M059J (cell line): ENCODE measurements at regions not wholly inside any gene's neighbourhood (a gene's known extent, or its start where the extent isn't known, plus 50 kb on each side); places are given as distances from the start of the nearest gene placed in this dataset.

Source experiments
- DNase-seq: peaks from one replicate; pipeline ENCODE4 v3.0.0-alpha.2; 2012; ENCODE audit warnings: low read depth

DNA sequence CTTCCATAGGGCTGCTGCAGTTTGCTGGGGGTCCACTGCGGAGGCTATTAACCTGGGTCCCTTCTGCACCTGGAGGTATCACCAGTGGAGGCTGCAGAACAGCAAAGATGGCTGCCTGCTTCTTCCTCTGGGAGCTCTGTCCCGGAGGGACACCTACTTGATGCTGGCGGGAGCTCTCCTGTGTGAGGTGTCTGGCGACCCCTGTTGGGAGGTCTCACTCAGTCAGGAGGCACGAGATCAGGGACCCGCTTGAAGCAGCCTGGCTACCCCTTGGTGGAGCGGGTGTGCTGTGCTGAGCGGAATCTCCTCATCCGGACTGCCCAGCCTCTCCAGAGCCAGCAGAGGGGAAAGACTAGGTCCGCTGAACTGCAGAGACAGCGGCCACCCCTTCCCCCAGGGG lies 56.0 kb upstream of the CTXND1 start:
- DNase-seq, result peak; percentile 5

DNA sequence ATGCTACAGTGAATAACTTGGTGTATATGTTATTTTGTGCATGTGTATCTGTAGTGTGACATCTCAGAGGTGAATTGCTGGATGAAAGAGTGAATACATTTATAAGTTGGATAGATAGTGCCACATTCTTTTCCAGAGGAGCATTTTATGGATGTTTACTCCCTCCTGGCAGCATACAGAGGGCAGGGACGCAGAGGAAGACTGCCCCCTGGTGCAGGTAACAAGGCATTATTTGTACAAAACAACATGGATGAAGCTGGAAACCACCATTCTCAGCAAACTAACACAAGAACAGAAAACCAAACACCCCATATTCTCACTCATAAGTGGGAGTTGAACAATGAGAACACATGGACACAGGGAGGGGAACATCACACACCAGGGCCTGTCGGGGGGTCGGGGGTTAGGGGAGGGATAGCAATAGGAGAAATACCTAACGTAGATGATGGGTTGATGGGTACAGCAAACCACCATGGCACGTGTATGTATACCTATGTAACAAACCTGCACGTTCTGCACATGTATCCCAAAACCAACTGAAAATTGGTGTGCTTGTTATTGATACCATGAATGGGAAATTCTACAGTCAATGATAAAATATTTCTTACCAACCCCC lies 57.9 kb upstream of the CTXND1 start:
- DNase-seq, result peak; percentile 12

- DNase-seq, result peak; percentile 21
These were observed 58.8 kb upstream of the CTXND1 start for GRCh38 chr15:80310776-80311175.

GRCh38 chr15:80315289-80315987 lies 63.4 kb upstream of the CTXND1 start:
- no peak for DNase-seq

DNA sequence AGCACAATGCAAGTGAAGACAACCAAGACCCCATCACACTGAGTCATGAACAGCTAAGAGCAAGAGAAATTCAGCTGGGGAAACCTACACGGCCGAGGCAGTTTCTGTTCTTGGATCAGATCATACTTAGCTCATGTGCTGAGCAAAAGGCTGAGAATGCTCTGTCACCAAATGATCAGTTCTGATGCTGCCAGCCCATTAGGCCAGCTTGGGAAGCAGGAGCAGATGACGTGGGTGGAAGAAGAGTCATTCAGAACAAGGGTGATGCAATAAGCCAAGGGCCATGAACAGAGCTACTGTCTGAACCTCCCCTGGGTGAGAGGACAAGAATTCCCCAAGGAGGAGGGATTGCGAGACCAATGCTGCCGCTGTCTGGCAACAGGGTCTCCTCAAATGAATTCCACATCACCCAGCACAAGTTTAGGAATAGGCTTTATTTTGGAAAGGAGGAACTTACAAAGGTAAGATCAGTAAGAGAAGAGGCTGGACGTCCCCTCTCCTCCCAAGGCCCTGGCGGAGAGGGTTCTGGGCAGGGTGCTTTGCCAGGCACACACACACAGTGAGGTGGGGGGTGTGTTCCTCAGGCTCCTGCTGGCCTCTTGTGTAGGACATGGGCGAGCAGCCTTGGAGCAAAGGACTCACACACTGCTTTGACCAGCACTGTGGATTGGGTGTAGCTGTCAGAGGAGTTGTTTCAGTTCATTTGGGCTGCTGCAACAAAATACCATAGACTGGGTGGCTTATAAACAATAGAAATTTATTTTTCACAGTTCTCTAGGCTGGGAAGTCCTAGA lies 65.6 kb upstream of the CTXND1 start:
- DNase-seq, result peak; percentile 58

- DNase-seq, result no peak
These were observed 69.8 kb upstream of the CTXND1 start for GRCh38 chr15:80321853-80322252.

- no peak for DNase-seq
These were observed 71.3 kb upstream of the CTXND1 start for GRCh38 chr15:80323285-80323684.

- DNase-seq, result no peak
These were observed 72.6 kb upstream of the CTXND1 start for GRCh38 chr15:80324545-80325080.

GRCh38 chr15:80325206-80325605 lies 73.2 kb upstream of the CTXND1 start:
- peak; percentile 24 for DNase-seq

GRCh38 chr15:80326270-80326669 lies 74.3 kb upstream of the CTXND1 start:
- DNase-seq, result no peak

- DNase-seq, result no peak
These were observed 75.7 kb upstream of the ARNT2 start for GRCh38 chr15:80328496-80328895.

- no peak for DNase-seq
These were observed 72.2 kb upstream of the ARNT2 start for GRCh38 chr15:80331886-80332406.

- no peak for DNase-seq
These were observed 70.9 kb upstream of the ARNT2 start for GRCh38 chr15:80333261-80333660.

- no peak for DNase-seq
These were observed 69.7 kb upstream of the ARNT2 start for GRCh38 chr15:80334521-80334920.

- DNase-seq, result no peak
These were observed 64.6 kb upstream of the ARNT2 start for GRCh38 chr15:80339601-80340000.

- no peak for DNase-seq
These were observed 62.0 kb upstream of the ARNT2 start for GRCh38 chr15:80342148-80342547.

DNA sequence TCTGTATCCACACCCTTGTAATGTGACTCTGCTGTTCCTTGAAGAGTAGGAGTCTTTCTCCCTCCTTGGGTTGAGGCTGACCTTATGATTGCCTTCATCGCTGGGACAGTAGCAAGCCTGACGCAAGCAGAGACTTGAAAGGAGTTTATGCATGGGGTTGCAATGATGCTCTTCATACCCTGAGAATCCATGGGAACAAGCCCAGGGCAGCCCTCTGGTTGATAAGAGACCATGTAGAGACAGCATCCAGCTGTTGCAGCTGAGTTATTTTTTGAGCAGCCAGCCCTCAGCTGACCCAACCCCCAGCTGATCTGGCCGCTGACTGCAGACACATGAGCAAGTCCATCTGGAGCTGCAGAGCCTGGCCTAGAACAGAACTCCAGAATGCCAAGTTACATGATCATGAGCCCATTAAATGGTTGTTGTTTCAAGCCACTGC lies 60.6 kb upstream of the ARNT2 start:
- no peak for DNase-seq

DNA sequence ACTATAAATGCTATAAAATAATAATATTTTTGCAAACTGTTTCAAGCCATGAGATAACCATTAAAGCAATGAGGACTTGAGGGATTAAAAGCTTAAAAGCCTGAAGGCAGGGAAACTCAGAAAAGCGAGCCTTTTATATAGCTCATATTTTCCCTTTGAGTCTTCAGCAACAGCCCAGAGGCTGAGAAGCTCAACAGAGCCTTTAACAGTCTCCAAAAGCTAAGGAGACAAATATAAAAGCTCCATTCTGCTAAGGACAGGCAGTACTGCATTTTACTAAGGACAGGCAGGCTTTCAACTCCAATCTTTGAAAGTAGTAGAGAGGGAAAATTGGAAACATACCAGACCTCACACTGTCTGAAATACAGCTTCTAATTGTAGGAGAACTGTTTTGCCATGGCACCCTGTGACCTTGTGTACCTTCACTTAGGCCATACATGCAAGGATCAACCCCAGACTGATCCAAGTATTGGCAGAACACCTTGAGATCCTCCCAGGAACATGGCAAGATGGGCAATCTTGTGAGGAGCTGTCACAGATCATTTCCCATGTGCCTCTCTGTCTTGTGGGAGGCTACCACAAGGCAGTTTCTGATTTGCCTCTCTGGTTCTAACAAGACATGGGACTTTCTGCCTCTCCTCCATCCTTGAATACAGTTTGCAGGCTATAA lies 53.1 kb upstream of the ARNT2 start:
- DNase-seq, result no peak
